Muscle layer of colon (tissue), 2 donors: ENCODE measurements at regions not wholly inside any gene's neighbourhood (a gene's known extent, or its start where the extent isn't known, plus 50 kb on each side); places are given as distances from the start of the nearest gene placed in this dataset.

ENCODE experiments used
- H3K27ac ChIP-seq: one replicate; pipeline ENCODE4 v1.7.0; 2013; ENCODE audit warnings: low read depth, mild to moderate bottlenecking, low read length, moderate library complexity
- H3K27me3 ChIP-seq, 2 donors: one replicate each; pipeline ENCODE4 v1.7.0; 2013; ENCODE audit warnings: low read length in 2 of 2, mild to moderate bottlenecking in 2 of 2; ENCODE audit not compliant: insufficient read depth in 2 of 2, control insufficient read depth in 1 of 2
- H3K36me3 ChIP-seq: one replicate; pipeline ENCODE4 v1.7.0; 2013; ENCODE audit warnings: mild to moderate bottlenecking, low read length; ENCODE audit not compliant: insufficient read depth
- H3K4me1 ChIP-seq: one replicate; pipeline ENCODE4 v1.7.0; 2013; ENCODE audit warnings: mild to moderate bottlenecking, low read length; ENCODE audit not compliant: insufficient read depth
- H3K4me3 ChIP-seq, 2 donors: one replicate each; pipeline ENCODE4 v1.7.0; 2013; ENCODE audit warnings: low read length in 2 of 2, low read depth in 1 of 2, mild to moderate bottlenecking in 1 of 2, moderate library complexity in 1 of 2
- H3K9ac ChIP-seq: one replicate; pipeline ENCODE4 v1.7.0; 2013; ENCODE audit warnings: low read length
- H3K9me3 ChIP-seq: one replicate; pipeline ENCODE4 v1.7.0; 2013; ENCODE audit warnings: mild to moderate bottlenecking, low read length
- donor health status: abdominal sarcoma.
- donor health status: Adenocarcinoma of cecum.

GRCh38 chr2:146349334-146349733 is 1495.5 kb upstream of the ACVR2A start:
- no peaks in the 10 kb centered on the region for H3K4me1 ChIP-seq
- no peaks in the 10 kb centered on the region for H3K27me3 ChIP-seq
- H3K9ac ChIP-seq: no peak overlapping the region
- H3K27ac ChIP-seq: no peak overlapping the region
- no peaks in the 10 kb centered on the region for H3K9me3 ChIP-seq
- H3K4me3 ChIP-seq: no peak overlapping the region
- H3K36me3 ChIP-seq: no peaks in the 10 kb centered on the region

- H3K9me3 ChIP-seq: no peaks in the 10 kb centered on the region
- no peaks in the 10 kb centered on the region for H3K4me1 ChIP-seq
- H3K27ac ChIP-seq: no peak overlapping the region
- H3K27me3 ChIP-seq: no peaks in the 10 kb centered on the region
- no peaks in the 10 kb centered on the region for H3K36me3 ChIP-seq
- H3K4me3 ChIP-seq: no peak overlapping the region
- no peak overlapping the region for H3K9ac ChIP-seq
Measured at GRCh38 chr2:146324951-146325350, 1519.9 kb upstream of the ACVR2A start.

DNA sequence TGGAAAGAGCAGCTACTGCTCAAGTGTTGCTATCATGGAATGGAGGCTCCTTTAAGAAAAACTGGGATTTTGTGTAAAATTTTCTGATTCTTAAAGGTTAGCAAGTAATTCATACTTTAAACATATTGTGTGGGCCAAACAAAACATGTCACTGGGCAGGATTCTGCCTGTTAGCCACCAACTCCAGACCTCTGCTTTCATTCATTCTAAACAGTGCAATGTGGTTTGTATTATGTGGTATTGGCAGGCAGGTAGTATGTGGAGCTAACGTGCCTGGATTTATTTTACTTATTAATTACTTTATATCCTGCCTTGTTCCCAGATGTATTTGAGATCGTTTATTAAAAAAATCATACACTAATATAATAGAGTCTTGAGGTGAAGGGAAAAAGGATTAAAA is 1521.3 kb upstream of the ACVR2A start:
- H3K9me3 ChIP-seq: no peaks in the 10 kb centered on the region
- H3K4me3 ChIP-seq: no peak overlapping the region
- no peaks in the 10 kb centered on the region for H3K4me1 ChIP-seq
- H3K36me3 ChIP-seq: no peaks in the 10 kb centered on the region
- no peak overlapping the region for H3K27ac ChIP-seq
- H3K9ac ChIP-seq: no peak overlapping the region
- H3K27me3 ChIP-seq: no peaks in the 10 kb centered on the region

DNA sequence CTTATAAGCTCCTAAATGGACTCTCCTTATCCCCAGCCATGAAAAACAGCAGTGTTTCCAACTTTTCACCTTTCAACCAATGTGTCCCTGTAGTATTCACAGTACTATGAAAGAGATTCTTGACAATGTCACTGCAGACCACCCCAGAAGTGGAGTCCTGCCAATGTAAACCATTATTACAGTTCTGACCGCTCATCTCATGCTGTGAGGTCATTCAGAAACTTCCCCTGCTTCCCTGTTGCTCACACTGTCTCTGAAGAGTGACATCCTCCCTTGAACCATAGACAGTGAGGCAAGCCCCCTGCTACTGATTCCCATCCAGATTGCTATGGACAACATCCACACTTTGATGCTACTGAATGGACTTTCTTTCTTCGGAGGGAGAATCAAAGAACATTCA is 1523.7 kb upstream of the ACVR2A start:
- Histone ChIP-seq H3K36me3 (no peaks in the 10 kb centered on the region), H3K27ac (no peak overlapping the region), H3K9me3 (no peaks in the 10 kb centered on the region), H3K4me1 (no peaks in the 10 kb centered on the region), H3K27me3 (no peaks in the 10 kb centered on the region), H3K9ac (no peak overlapping the region), H3K4me3 (no peak overlapping the region)

DNA sequence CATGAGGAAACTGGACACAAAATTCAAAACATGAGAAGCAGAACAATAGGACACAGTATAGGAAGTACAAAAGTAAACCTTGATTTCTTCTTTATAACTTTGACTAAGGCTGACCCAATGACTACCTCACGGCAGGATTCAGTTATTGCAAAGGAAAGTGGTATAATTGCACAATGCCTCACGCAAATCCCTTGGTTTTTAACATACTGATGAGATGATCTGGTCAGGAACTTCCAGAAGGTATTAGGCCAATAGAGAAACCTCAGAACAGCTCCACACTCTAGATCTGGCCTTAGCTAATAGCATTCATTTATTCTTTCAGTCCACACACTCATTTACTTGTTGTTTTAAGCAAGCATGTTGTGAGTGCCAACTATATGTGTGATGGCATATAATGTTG is 1526.9 kb upstream of the ACVR2A start:
- Histone ChIP-seq H3K9ac (no peak overlapping the region), H3K9me3 (no peaks in the 10 kb centered on the region), H3K36me3 (no peaks in the 10 kb centered on the region), H3K27me3 (no peaks in the 10 kb centered on the region), H3K4me3 (no peak overlapping the region), H3K27ac (no peak overlapping the region), H3K4me1 (no peaks in the 10 kb centered on the region)

DNA sequence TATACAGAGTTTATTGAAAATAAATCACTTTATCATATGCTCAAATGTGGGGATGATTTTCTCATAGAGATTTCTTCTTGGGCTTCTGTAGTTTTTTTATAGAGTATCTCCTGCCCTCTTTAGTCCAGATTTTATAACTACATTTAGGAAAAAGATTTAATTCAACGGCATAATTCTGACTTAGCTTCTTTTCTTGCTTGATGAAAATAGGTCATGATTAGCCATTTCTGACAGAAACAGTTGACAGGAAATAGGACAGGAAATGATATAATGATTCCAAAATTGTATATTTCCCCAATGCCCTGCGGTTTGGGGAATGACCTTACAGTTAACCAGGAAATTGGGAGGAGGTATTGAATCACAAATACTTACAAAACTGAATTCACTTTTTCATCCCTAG is 1531.9 kb upstream of the ACVR2A start:
- Histone ChIP-seq H3K9ac (no peak overlapping the region), H3K4me3 (no peak overlapping the region), H3K27me3 (no peaks in the 10 kb centered on the region), H3K27ac (no peak overlapping the region), H3K36me3 (no peaks in the 10 kb centered on the region), H3K4me1 (no peaks in the 10 kb centered on the region), H3K9me3 (no peaks in the 10 kb centered on the region)

DNA sequence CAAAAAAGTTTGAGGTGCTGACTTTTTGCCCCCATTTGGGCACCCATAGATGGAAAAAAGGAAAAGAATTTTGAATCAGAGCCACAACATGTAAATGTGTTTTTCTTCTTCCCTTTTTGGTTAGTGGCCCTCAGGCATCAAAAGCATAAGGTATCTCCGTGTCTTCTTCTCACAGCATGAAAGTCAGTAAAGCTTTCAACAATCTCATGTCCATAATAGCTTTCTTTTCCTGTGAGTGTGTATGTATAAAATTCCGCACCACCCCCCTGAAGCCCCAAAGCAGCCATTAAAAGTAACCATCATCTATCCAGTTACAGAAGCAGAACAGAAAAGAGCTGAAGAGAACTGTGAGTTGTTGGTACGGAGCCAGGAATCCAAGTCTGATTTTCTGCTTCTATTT is 1539.7 kb upstream of the ACVR2A start:
- Histone ChIP-seq H3K27ac (no peak overlapping the region), H3K4me3 (no peak overlapping the region), H3K9me3 (no peaks in the 10 kb centered on the region), H3K36me3 (no peaks in the 10 kb centered on the region), H3K9ac (no peak overlapping the region), H3K27me3 (no peaks in the 10 kb centered on the region), H3K4me1 (no peaks in the 10 kb centered on the region)

- H3K9ac ChIP-seq: no peak overlapping the region
- no peaks in the 10 kb centered on the region for H3K36me3 ChIP-seq
- no peaks in the 10 kb centered on the region for H3K4me1 ChIP-seq
- H3K27ac ChIP-seq: no peak overlapping the region
- H3K9me3 ChIP-seq: no peaks in the 10 kb centered on the region
- no peak overlapping the region for H3K4me3 ChIP-seq
- no peaks in the 10 kb centered on the region for H3K27me3 ChIP-seq
Measured at GRCh38 chr2:146301287-146301686, 1543.5 kb upstream of the ACVR2A start.

GRCh38 chr2:146295080-146295670 is 1549.7 kb upstream of the ACVR2A start:
- Histone ChIP-seq H3K4me3 (no peak overlapping the region), H3K27ac (no peak overlapping the region), H3K36me3 (no peaks in the 10 kb centered on the region), H3K27me3 (no peaks in the 10 kb centered on the region), H3K4me1 (no peaks in the 10 kb centered on the region), H3K9ac (no peak overlapping the region), H3K9me3 (no peaks in the 10 kb centered on the region)

DNA sequence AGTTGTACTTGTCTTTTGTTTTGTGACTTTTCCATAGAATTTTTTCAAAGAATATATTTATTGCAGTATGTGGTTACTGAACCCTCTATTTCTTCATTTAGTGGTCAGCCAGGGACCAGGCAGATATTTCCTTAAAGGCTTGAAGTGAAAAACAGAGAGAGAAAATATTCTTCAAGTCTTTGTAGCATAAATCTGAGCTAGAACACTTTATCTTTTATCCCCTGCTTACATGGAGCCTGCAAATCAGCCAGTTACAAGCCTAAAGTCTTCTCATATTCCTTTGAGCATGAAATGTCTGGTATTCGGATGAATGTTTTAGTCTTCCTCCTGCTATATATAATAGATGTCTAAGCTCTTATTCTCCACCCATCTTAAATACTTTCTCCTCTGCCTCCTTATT is 1557.5 kb upstream of the ACVR2A start:
- Histone ChIP-seq H3K27me3 (no peaks in the 10 kb centered on the region), H3K9ac (no peak overlapping the region), H3K27ac (no peak overlapping the region), H3K36me3 (no peaks in the 10 kb centered on the region), H3K9me3 (no peaks in the 10 kb centered on the region), H3K4me1 (no peaks in the 10 kb centered on the region), H3K4me3 (no peak overlapping the region)

- H3K4me3 ChIP-seq: no peak overlapping the region
- H3K9me3 ChIP-seq: no peaks in the 10 kb centered on the region
- H3K27me3 ChIP-seq: no peaks in the 10 kb centered on the region
- H3K36me3 ChIP-seq: no peaks in the 10 kb centered on the region
- H3K4me1 ChIP-seq: no peaks in the 10 kb centered on the region
- H3K9ac ChIP-seq: no peak overlapping the region
- H3K27ac ChIP-seq: no peak overlapping the region
Measured at GRCh38 chr2:146278881-146279280, 1565.9 kb upstream of the ACVR2A start.

GRCh38 chr2:146271131-146271831 is 1573.5 kb upstream of the ACVR2A start:
- no peak overlapping the region for H3K27ac ChIP-seq
- H3K9me3 ChIP-seq: no peaks in the 10 kb centered on the region
- no peak overlapping the region for H3K9ac ChIP-seq
- no peaks in the 10 kb centered on the region for H3K36me3 ChIP-seq
- H3K4me3 ChIP-seq: no peak overlapping the region
- no peaks in the 10 kb centered on the region for H3K4me1 ChIP-seq
- H3K27me3 ChIP-seq: no peaks in the 10 kb centered on the region
